CD4-positive, alpha-beta T cell treated with Interleukin-21 for 1 hour (primary cell): ENCODE measurements at regions not wholly inside any gene's neighbourhood (a gene's known extent, or its start where the extent isn't known, plus 50 kb on each side); places are given as distances from the start of the nearest gene placed in this dataset.

Source experiments
- DNase-seq: peaks from one replicate; pipeline ENCODE4 v3.0.0-alpha.2; 2020

DNA sequence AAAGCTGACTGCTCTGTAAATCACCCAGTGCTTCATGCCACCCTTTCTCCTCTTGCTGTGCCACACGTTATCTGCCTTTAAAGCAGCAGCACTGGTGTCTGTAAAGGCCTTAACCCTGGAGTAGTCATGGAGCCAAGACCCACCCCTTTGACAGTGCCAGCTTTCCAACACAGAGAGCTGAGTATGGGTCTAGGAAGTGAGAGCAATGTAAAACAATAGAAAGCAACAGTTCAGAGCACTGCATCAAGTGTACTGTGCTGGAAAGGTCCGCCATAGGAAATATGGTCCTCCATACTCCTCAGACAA, 139.5 kb downstream of the DAD1 start:
- DNase-seq, result no peak

DNA sequence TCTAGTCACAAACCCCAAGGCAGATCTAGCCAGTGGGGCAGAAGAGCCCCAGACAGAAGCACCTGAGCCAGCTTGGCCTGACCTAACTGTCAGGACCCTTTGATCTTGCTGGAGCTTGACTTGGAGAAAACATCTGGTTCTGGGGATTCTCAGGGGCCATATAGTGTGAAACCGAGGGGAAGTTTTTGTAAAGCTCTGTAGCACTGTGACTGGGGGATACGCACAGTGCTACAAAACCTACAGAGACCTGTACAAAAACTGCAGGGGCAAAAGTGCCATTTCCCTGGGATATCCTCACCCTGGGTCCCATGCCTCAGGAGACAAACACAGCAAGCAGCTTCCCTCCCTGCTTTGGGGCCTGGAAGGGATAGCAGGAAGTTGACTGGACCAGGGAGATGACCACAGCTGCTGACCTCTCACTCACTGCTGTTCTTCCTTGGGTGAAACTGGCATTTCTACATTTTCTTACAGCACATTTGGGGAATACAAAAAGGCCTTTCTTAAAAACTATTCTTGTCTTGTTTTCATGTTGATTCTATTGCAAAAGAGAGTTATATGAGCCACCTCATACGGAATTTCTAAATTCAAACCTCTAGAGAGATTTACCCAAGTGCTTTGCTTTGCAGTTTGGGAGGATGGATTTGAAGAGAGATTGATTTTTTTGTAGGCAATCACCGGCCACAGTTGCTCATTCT, 140.0 kb downstream of the DAD1 start:
- no peak for DNase-seq

DNA sequence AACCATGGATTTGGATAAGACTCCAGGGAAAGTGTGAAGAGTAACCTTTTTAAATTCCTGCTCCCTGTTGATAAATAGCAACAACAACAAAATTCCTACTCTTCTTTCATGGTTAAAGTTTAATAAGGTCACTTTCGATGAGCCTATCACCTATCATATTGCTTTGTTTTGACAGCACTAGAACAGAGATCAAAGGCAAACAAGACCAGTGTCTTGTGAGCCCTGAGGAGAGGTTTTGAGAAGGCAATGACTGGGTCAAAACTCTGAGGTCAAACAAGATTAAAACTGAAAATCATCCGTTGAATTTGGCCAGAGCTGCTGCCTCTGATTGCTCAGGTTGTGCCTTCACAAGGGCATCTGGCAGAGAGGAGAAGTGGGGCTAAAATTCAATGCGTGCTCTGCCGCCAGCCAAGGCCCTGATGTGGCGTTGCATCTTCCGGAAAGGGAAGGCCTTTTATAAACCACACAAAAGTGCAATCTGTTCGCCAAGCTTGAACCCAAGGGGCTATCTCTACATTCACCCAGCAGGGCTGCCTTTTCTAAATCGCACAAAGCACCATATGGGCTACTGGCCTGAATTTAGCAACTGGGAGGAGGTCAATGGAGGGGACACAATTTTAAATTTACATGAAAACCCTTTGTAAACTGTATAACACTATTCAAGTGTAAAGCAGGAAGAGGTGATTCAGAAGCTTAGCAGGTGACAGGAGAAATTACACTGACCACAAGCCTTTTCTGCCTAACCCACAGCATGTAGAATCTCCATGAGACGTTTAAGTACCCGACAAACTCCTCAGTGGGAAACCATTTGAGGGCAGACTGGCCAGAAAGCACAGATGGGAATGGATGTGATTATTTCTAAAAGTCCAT, 140.8 kb downstream of the DAD1 start:
- DNase-seq, result no peak

DNA sequence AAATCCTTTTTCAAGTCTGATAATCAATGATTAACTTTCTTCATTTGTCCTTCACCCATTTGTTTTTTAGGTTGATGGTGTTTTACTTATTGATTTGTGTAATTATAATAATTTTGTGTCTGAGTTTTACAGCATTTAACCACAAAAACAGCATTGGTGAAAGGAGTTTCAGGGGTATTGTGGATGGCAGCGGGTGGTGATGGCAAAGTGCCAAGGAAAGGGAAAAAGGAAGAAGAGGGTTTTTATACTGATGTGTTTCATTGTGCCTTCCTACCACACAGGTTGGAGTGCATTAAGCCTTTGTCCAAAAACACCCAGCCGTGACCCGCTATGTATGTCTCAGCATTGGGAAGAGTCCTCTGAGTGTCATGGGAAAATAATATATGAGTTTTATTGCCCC, 150.3 kb downstream of the DAD1 start:
- DNase-seq, result no peak

DNA sequence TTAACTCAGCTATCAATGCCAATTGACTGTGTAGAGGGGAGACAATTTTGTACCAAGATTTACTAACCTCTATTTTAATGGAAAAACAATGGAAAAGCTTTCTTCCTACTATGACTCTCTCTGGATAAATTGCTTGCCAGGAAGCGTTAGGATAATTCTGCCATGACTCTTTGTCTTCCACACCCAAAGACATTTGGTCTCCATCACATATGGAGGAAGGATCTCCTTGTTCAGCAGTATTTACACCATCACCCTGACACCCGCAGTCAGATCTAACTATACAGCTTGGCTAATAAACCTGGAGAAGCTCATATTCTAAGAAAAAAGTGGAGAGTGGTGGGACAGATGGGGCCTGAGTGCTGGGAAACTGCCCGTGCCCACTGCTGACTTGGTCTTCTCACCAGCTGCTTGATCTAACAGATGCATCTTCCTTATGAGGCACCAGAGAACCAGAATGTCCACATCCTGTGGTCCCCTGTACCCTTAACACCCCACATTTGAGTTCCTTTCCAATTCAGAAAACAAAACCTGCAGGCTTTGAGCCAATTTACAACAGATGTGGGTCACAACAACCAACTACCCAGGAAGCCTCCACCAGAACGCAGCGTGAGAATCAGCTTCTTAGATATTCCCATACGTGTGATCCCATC, 154.0 kb downstream of the DAD1 start:
- DNase-seq, result no peak

DNA sequence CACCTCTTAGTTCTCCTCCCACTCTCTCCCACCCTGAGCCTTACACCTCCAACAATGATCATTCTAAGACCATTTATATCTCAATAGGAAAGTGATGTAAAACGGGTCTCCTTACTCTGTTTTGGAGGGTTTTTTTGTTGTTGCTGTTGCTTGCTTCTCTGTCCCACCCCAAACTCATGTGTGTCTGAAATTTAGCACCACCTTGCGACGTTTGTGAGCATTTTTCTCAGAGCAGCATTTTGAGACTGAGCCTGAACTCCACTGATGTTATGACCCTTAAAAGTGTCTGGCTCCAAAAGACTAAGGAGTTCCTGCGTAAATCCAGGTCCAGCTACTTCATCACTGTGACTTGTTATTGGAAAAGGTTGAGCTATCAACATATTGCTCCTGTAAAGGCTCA, 155.0 kb downstream of the DAD1 start:
- DNase-seq, result no peak

DNA sequence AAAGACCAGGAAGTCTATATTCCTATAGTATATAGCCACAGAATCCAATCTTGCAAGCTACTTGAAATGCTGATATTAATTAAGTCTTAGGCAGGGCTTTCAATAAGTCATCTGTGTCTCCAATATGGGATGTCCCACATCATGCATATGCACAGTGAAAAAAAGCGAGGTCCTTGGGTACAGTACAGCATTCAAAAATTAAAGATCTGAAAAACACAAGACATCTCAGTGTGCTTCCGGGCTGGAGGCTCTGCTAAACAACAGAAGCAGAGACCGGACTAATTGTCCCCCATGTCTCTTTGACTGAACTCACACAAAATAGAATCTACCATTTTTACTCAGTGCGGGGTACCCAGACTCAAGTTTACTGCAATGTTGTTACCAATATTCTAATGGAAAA, 156.0 kb downstream of the DAD1 start:
- no peak for DNase-seq

DNA sequence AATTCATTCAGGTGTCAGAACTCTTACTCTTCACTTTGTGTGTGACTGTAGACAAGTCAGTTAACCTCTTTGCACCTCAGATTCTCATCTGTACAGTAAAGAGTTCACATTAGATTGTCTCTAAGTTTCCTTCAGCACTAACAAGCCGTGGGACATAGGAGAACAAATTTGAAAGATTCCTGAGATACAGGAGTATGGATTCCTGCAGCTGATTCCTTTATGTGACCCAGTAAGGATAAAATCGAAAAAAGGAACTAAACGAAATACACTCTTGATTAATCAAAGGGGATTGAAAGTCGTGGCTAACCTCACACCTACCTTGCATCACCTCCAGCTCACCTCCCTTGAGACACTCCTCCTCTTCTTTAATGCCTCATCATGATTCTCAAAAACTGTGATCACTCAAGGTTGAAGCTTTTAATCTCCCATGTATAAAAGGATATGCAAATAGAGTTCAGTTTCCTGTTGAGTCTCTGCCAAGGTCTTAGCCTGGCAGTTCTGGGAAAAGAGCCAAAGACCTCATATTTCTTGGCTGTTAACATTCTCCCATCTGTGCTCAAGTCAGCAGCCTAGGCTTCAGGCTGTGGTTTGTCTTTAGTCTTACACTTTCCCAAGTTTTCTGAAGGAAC, 156.6 kb downstream of the DAD1 start:
- DNase-seq, result no peak

DNA sequence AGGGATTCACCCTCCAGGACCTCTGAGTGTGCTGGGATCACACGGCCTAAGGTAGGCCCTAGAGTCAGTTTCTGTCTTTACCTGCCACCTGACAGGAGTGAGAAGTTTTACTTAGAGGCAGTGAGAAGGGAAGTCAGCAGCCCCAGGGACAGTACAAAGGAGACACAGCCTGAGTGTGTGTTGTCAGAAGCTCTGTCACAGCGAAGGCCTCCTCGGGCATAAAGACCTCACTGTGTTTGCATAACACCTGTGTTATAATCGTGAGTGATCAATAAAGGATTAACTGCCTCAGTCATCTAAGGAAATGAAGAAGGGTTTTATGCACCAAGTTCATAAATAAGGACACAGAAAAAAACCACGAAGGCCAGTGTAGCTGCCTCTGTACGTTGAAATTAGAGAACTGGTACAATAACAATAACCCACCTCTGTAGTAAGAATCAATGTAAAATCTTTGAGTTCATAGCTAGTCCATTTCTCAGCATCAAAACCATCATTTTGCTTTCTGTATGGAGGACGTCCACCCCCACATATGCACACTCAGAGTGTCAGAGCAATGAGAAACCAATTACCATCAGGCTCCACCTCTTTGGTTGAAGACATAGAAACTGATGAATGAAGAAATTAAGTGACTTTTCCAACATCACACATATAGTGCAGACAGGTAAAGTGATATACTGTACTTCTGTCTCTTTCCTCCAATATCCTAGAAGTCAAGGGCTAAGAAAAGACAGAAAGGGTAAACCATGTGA, 159.3 kb downstream of the DAD1 start:
- DNase-seq, result no peak

DNA sequence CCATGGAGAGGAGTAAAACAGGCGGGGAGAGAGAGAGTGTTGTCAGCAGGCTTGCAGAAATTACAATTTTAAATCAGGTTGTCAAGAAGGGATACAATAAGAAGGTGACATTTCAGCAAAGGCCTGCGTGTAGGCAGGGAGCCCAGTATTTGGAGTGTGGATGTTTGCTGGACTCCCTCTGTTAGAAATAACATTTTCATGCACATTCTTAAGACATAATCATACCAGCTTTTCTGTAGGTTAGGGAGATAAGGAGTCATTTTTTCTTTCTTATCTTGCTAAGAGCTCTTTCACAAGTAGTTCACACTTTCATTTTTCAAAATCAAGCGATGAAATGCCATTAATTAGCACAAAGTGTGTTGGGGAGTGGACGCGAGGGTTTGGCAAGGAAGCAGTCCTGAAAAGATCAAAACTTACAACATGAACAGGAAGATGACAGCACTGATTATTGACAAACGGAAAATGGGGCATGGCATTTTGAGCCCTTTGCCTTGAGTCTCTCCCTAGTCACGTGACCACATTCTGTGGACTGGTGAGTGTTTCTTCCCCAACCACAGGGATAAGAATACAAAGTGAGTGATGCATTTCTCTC, 160.2 kb downstream of the DAD1 start:
- no peak for DNase-seq

DNA sequence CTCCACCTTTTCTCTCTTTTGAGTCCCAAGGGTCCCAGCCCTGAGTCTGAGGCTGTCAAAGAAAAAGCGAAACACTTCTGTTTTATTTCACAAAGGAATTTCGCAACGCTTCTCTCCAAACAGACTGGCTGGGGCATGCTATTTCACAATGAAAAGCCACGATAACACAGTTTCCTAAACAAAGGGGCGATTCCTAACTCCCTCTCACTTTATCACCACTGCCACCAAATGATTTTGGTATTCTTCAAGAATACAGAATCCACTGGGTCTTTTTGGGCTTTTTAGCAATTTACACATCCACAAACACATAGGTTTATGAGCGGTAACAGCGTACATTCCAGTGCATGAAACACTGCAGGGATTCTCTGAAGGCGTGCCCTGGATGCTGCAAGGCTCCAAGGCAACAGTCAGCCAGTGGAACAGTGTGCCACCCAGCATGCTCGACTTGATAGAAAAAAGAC, 161.2 kb downstream of the DAD1 start:
- no peak for DNase-seq

DNA sequence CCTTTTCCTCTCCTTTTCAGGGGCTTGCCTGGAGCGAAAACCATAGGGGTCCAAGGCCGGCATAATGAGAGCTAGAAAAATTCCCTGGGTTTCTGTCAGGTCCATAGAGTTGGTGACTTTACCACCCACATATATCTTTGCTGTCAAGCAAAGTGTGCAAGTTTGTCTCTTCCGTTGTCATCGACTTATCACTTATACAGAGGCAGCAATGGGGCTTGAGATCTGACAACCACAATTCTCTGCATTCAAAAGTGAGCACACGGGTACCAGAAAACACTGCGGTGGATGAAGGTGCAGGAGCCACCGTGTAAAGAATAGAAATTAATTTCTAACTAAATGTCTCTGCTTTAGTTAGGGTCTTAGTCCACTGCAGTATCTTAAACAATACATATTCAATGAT, 162.3 kb downstream of the DAD1 start:
- no peak for DNase-seq

DNA sequence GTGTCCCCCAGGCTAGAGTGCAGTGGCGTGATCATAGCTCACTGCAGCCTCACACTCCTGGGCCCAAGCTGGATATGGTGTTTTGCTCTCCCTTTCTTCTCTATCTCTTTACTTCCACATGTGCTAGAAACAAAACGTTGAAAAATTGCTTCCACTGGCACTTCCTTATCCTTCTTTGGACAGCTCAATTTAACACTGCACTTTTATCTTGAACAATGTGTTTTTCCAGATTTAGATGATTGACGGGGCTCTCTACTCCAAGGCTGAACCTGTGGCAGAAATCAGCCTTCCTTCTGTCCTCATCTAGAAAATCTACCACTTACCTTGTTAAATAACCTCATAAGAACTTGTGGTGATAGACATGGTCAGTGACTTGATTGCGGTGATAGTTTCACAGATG, 165.1 kb downstream of the DAD1 start:
- no peak for DNase-seq

DNA sequence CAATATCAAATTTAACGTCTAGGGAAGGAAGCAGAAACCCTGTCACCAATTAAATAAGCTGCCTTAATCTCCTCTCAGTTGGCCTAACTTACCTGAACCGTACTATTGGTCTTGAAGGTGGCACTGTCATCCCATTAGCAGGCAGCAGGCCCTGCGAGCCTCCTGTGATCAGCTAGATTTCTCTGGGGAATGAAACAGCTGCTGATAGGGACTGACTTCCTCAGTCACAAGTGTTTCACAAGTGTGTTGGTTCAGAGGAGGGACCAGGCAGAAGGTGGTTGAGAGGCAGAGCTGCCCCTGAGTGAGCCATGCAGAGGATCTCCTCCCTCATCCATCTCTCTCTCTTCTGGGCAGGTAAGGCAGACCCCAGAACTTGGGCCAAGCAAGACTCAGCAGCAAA, 166.8 kb downstream of the DAD1 start:
- DNase-seq, result no peak

DNA sequence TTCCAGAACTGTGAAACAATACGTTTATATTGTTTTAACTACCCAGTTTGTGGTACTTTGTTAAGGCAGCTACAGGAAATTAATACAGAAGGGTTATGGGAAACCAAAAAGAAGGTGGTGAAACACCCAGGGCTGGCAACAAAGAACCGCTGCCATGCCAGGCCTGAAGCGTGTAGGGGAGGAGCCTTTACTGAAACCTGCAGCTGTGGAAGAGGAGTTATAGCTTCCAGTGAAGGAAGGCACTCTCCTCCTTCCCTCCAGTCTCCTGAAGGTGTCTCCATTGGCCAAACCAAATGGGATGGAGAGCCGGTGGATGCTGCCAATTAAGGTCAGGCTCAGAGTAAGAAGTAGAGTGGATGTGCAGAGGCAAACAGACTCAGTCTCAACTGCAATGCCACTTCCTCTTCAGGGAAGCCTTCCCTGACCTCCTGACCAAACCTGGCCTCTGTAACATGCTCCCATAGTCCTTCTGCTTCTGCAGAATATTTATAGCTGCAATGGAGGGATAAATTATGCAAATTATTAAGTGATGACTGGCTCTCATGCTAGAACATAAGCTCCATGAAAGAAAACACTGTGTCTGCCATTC, 168.3 kb downstream of the DAD1 start:
- DNase-seq, result no peak

DNA sequence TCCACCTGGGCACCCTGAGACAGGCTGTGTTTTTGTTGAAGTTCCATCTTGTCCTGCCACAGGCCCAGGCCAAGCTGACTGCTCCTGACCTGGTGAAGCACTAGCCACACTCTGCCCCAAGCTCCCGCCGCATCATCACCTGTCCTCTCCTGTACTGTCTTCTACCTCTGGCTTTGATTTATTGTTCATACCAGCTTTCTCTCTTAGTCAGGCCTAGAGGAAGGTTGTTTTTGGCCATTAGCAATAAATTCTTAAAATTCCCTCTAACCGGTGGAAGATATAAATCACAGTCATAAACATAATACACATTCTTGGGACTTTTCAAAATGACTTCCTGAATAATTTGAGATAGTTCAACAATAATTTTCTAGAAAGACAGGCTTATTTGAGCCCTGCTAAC, 169.4 kb downstream of the DAD1 start:
- no peak for DNase-seq

DNA sequence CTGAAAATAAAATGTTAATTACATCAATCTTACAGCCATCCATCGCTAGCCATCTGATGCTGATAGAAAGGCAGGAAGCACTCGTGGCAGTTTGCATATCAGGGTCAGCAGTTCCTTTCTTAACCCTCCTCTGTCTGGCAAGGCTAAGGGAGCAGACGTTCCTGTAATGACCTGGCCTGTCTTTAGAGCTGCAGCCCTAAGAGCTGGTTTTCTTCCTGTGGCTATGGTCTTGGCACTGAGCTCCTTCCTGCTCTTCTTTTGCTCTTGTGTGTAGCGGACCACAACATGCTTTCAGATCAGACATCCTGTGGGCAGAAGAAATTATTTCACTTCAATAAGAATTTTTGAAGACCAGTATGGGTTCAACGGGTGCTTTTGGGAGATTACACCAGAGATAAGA, 170.4 kb downstream of the DAD1 start:
- DNase-seq, result no peak

DNA sequence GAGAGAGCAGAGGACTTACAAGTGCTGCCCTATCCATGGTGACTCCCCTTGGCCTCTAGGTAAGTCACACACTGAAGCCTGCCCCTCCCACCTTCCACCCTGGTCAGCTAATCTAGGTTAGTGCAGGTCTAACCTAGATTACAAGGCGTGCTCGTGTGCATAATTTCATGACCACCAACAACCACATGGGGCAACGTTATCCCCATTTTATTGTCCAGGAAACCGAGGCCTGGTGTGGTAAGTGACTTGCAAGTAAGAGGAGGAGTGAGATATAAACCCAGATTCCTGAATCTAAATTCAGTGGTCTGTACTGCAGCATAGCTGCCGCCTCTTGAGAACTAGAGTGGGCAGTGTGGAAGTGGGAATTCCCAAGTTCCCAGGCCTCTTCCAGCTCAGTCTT, 171.1 kb downstream of the DAD1 start:
- DNase-seq, result no peak

DNA sequence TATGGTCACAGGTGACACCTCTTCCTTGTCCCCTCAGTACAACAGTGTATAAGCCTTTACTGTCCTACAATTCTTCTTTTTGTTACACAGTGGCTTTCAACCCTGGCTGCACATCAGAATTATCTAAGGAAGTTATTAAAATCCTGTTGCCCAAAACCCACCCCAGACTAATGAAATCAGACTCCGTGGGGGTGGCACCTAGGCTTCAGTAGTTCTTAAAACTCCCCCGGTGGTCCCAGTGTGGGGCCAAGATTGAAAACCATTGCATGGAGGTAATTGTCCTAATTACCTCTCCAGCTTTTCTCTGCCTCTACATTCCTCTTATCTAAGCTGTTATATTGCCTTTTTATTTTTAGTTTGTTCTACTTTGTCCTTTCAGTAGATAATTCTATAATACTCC, 172.8 kb downstream of the DAD1 start:
- DNase-seq, result no peak

DNA sequence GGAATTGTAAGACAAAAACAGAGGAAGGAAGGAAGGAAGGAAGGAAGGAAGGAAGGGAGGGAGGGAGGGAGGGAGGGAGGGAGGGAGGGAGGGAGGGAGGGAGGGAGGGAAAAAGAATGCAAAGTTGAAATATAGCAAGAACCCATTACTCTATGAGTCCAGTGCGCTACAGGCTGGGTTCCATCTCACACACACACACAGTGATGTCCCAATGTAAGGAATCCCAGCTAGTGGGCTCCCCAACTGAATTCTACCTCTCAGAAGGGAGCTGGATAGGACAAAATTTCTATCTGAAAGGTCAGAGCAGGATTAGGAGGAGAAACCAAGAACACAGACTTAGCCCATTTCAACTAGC, 173.4 kb downstream of the DAD1 start:
- no peak for DNase-seq

DNA sequence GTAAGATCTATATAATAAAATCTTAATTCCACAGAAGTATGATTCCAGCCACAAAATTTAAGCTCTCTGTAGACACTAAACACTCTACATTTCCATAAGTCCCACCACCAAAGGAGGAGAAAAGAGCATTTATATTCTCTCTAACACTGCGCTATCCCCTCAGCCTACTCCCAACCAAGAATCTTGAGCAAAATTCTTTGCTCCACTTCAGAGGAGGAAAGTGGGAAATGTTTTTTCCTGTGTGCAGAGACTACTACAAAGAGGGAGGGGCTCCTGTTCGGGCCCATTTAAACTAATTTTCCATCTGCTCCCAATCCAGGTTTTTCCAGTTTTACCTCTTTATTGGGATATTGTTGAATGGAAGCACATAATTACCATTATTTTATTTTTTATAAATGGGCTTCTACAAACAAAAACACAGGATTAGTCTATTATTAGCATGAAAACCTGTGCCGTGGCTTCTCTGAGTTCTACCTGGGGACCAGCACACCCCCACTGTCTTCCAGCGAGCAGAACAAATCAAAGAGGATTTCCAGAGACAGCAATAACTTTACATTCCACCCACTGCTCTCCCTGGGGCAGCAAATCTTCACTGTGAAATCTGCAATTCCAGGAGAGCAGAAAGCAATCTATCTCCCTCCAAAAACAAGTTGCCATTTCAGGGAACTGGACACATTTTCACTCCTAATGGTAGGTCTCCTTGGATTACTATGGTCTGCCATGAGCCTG, 174.0 kb downstream of the DAD1 start:
- DNase-seq, result no peak
